Ascending aorta (tissue), 2 donors: ENCODE measurements at regions not wholly inside any gene's neighbourhood (a gene's known extent, or its start where the extent isn't known, plus 50 kb on each side); places are given as distances from the start of the nearest gene placed in this dataset.

Experiments
- DNase-seq, 2 donors: peaks; one replicate each; pipeline ENCODE4 v3.0.0-alpha.2; 2019; ENCODE audit warnings: low spot score in 2 of 2
- H3K27ac ChIP-seq, 2 donors: fragments of 200-600 bp; sonication (generic); one replicate each; pipeline ENCODE4 v1.5.1; 2016 to 2017; ENCODE audit warnings: mild to moderate bottlenecking in 1 of 2
- H3K27me3 ChIP-seq: fragments of 200-600 bp; sonication (generic); one replicate; pipeline ENCODE4 v1.5.1; 2017
- H3K36me3 ChIP-seq, 2 donors: fragments of 200-600 bp; sonication (generic); one replicate each; pipeline ENCODE4 v1.5.1; 2016
- H3K4me1 ChIP-seq, 2 donors: fragments of 200-600 bp; sonication (generic); one replicate each; pipeline ENCODE4 v1.5.1; 2016 to 2017; ENCODE audit warnings: mild to moderate bottlenecking in 1 of 2
- H3K4me3 ChIP-seq, 2 donors: fragments of 200-600 bp; sonication (generic); one replicate each; pipeline ENCODE4 v1.5.1; 2016 to 2017; ENCODE audit warnings: mild to moderate bottlenecking in 1 of 2
- H3K9me3 ChIP-seq, 2 donors: fragments of 200-600 bp; sonication (generic); one replicate each; pipeline ENCODE4 v1.5.1; 2016
- intact Hi-C: fragments of 100-400 bp; cut with DNase I; formaldehyde crosslinking; loops from one replicate; pipeline ENCODE4 v1.15.1; 2023
- TF ChIP-seq, protein P1 (sequence below), 3 experiments: fragments of 200-600 bp in 2 of 3; fragments of 450-650 bp in 1 of 3; sonication (generic) in 2 of 3; IDR thresholded peaks; one replicate each; pipeline ENCODE4 v1.5.1; 2016 to 2019; ENCODE audit warnings: antibody characterized with exemption in 3 of 3, mild to moderate bottlenecking in 1 of 3, moderate library complexity in 1 of 3

GRCh38 chr4:89657931-89658700, 178.8 kb downstream of the SNCA start:
- intact Hi-C loops: no loop called here
- Histone ChIP-seq H3K9me3 (no peaks in the 10 kb centered on the region), H3K4me1 (no peaks in the 10 kb centered on the region), H3K27me3 (no peaks in the 10 kb centered on the region), H3K36me3 (no peaks in the 10 kb centered on the region), H3K27ac (no peak overlapping the region), H3K4me3 (no peak overlapping the region)
- TF ChIP-seq, protein P1, sequence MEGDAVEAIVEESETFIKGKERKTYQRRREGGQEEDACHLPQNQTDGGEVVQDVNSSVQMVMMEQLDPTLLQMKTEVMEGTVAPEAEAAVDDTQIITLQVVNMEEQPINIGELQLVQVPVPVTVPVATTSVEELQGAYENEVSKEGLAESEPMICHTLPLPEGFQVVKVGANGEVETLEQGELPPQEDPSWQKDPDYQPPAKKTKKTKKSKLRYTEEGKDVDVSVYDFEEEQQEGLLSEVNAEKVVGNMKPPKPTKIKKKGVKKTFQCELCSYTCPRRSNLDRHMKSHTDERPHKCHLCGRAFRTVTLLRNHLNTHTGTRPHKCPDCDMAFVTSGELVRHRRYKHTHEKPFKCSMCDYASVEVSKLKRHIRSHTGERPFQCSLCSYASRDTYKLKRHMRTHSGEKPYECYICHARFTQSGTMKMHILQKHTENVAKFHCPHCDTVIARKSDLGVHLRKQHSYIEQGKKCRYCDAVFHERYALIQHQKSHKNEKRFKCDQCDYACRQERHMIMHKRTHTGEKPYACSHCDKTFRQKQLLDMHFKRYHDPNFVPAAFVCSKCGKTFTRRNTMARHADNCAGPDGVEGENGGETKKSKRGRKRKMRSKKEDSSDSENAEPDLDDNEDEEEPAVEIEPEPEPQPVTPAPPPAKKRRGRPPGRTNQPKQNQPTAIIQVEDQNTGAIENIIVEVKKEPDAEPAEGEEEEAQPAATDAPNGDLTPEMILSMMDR (IDR thresholded peaks at IDR 0.05): no peak
- DNase-seq: no peak

- DNase-seq: no peak
- Histone ChIP-seq H3K4me1 (no peaks in the 10 kb centered on the region), H3K27me3 (no peaks in the 10 kb centered on the region), H3K36me3 (no peaks in the 10 kb centered on the region), H3K9me3 (no peaks in the 10 kb centered on the region), H3K27ac (no peak overlapping the region), H3K4me3 (no peak overlapping the region)
- TF ChIP-seq, protein P1 (IDR thresholded peaks at IDR 0.05): no peak
- intact Hi-C loops: no loop called here
Measured at GRCh38 chr4:89653012-89653411, 183.9 kb downstream of the SNCA start.

DNA sequence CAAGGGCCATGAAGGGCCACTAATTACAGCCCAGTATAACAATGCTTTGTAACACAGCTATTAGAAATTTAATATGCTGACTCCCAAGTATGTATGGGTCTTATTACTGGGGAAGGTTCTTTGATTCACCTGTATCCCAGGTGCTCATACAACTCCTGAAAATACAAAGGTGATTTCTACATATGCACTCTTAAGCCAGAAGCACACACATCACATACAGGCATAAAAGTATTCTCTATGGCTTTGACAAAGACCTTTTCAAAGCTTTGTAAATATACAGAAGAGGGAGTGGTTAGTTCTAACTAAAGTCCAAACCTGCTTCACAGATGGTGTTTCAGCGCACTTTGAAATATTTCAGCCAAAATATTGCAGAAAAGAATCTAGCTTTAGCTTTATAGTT, 191.5 kb downstream of the SNCA start:
- intact Hi-C loops: no loop called here
- no peak for DNase-seq
- TF ChIP-seq, protein P1 (IDR thresholded peaks at IDR 0.05): no peak

DNA sequence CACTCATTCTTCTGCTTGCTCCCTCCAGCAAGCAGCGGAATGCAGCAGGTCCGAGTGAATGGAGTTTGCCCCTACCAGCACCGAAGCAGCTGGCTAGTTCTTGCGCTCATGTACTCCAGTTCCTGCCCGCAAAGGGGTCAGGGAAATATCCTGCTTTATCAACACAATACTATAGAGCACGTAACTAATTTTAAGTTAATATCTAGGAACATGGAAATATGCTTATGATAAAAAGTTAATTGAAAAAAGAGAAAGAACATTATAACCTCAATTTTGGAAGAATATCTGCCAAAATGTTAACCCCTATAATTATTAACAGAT, 195.6 kb downstream of the SNCA start:
- H3K9me3 ChIP-seq: no peaks in the 10 kb centered on the region
- DNase-seq: no peak
- no peaks in the 10 kb centered on the region for H3K36me3 ChIP-seq
- intact Hi-C loops: no loop called here
- no peak overlapping the region for H3K4me3 ChIP-seq
- no peak overlapping the region for H3K27ac ChIP-seq
- TF ChIP-seq, protein P1 (IDR thresholded peaks at IDR 0.05): no peak
- H3K4me1 ChIP-seq: no peaks in the 10 kb centered on the region
- no peaks in the 10 kb centered on the region for H3K27me3 ChIP-seq

More for the DNA sequence above, 191.5 kb downstream of the SNCA start:
- H3K9me3 ChIP-seq: no peaks in the 10 kb centered on the region
- no peak overlapping the region for H3K27ac ChIP-seq
- H3K36me3 ChIP-seq: no peaks in the 10 kb centered on the region
- no peaks in the 10 kb centered on the region for H3K27me3 ChIP-seq
- H3K4me3 ChIP-seq: no peak overlapping the region
- H3K4me1 ChIP-seq: no peaks in the 10 kb centered on the region

DNA sequence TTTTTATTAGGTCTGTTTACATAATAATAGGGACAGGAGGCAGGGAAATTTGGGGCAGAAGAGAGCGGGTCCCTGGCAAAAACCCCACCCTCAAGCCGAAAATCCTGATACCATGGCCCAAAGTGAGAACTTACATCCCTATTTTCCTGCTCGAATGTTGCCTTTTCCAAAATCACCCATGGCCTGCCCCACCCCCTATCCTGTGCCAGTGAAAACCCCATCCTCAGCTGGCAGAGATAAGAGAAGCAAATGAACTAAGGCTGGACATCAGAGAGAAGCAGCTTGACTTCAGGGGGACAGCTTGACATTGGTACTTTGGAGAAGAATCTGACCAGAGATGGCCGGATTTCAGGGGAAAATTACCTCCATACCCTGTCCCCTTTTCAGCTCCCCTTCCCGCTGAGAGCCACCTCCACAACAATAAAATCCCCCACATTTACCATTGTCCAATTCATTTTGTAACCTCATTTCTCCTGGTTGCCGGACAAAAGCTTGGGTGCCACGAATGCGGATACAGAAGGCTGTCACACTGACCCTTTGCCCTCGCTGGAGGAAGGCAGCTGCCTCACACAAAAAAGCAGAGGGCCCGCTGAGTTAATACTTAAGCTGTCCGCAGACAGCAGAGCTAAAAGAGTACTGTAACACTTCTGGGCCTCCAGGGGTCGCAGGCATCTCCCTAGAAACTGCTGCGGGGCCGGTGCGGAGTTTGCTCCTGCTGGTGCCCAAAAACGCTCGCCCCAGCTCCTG, 196.2 kb downstream of the SNCA start:
- intact Hi-C loops: no loop called here
- no peak overlapping the region for H3K4me3 ChIP-seq
- H3K9me3 ChIP-seq: no peaks in the 10 kb centered on the region
- H3K27ac ChIP-seq: no peak overlapping the region
- no peaks in the 10 kb centered on the region for H3K27me3 ChIP-seq
- H3K36me3 ChIP-seq: no peaks in the 10 kb centered on the region
- DNase-seq: no peak
- TF ChIP-seq, protein P1 (IDR thresholded peaks at IDR 0.05): no peak
- no peaks in the 10 kb centered on the region for H3K4me1 ChIP-seq
